ENCODE measurements at regions not wholly inside any gene's neighbourhood (a gene's known extent, or its start where the extent isn't known, plus 50 kb on each side); places are given as distances from the start of the nearest gene placed in this dataset.

DNA sequence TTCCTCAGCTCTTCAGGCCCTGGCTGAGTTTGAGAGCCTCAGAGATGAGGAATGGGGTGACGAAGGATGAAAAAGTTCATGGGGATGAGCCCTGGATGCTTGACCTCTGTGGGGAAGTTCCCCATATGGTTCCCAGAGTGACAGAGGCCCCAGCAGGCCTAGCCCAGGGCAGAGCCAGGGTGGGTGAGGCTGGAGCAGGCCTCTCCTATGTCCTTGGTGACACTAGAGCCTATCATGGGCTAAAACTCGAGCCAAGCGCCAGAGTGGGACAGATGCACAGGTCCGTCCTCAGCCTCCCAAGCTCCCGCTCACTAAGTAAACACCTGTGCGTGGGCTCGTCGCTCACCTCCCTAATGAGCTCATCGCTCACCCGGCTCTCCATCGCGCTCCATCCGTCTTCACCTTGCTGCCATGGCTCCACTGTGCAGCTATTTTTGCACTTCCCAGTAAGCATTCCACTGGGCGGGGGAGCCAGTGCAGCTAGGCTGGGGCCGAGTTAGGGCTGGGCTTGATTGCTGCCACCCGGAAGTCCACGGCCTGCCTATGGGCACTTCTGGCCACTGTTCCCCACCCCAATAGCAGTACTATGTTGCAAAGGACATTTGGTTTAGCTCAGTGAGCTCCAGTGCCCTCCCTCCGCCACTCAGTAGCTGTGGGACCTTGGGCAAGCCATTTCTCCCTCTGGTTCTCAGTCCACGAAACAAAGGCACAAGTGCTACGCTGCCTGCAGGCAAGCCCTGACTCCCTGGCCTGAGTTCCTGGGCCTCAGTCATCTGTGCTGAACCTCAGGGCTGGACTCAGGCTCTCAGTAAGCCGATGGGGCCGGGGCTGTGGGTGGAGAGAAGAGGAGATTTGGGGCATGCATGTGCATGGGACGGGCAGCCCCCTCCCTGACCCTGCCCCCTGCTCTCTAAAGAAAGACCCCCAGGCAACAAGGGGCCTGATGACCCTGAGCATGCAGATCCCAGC is 117.3 kb upstream of the PCBD1 start:
- peaks cover 17% of the 10 kb centered on the region for H3K27me3 Mint-ChIP-seq (ENCODE audit: low read depth, poor library complexity)
- peaks cover 2% of the 10 kb centered on the region for H3K9me3 Mint-ChIP-seq
- no peaks in the 10 kb centered on the region for H3K36me3 Mint-ChIP-seq (ENCODE audit: low read depth)
- peaks cover 61% of the 10 kb centered on the region for H3K4me1 Mint-ChIP-seq
- no peak overlapping the region for H3K4me3 Mint-ChIP-seq
- TF ChIP-seq, protein P1, sequence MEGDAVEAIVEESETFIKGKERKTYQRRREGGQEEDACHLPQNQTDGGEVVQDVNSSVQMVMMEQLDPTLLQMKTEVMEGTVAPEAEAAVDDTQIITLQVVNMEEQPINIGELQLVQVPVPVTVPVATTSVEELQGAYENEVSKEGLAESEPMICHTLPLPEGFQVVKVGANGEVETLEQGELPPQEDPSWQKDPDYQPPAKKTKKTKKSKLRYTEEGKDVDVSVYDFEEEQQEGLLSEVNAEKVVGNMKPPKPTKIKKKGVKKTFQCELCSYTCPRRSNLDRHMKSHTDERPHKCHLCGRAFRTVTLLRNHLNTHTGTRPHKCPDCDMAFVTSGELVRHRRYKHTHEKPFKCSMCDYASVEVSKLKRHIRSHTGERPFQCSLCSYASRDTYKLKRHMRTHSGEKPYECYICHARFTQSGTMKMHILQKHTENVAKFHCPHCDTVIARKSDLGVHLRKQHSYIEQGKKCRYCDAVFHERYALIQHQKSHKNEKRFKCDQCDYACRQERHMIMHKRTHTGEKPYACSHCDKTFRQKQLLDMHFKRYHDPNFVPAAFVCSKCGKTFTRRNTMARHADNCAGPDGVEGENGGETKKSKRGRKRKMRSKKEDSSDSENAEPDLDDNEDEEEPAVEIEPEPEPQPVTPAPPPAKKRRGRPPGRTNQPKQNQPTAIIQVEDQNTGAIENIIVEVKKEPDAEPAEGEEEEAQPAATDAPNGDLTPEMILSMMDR (IDR thresholded peaks at IDR 0.05), result no peak
- no peak for DNase-seq
- no peak overlapping the region for H3K27ac Mint-ChIP-seq

DNA sequence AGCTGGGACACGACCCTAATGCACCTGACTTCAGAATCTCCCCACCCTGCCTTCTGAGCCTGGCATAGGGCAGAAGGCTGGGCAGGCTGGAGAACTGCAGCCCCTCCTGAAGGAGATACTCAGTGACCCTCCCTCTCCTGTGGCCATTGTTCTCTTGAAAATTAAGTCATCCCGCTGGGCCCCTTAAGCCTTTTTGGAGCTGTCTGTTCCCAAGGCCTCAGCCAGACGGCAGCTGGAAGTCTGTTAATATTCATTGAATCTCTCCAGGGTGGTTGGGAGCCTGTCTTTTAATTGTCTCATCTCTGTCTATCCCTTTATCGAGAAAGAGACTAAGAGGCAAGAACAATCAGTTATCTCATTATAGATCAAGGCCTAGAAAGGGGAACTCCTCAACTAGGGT is 118.1 kb upstream of the PCBD1 start:
- DNase-seq, result no peak
- H3K27me3 Mint-ChIP-seq (ENCODE audit: low read depth, poor library complexity), result peaks cover 15% of the 10 kb centered on the region
- H3K36me3 Mint-ChIP-seq (ENCODE audit: low read depth), result no peaks in the 10 kb centered on the region
- peaks cover 68% of the 10 kb centered on the region for H3K4me1 Mint-ChIP-seq
- TF ChIP-seq, protein P1 (IDR thresholded peaks at IDR 0.05), result no peak
- no peak overlapping the region for H3K27ac Mint-ChIP-seq
- H3K9me3 Mint-ChIP-seq, result no peaks in the 10 kb centered on the region
- H3K4me3 Mint-ChIP-seq, result no peak overlapping the region

DNA sequence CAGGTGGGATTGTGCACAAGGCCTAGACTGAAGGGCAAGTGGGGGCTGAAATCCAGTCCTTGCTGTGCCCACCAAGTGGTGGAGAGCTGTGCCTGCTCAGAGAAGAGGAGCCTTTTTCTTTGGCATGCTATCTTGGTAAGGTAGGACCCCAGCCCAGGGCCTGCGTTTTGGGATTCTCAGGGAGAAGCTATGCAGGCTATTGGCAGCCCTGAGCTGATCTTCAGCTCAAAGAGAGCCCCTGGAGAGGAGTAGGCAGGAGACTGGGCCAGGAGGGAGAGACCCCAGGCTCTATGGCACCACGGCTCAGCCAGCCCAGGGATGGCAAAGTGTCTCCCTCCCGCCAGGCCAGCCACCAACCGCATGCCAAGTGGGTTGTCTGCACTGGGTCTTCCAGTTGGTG is 119.2 kb upstream of the PCBD1 start:
- Mint-ChIP-seq H3K36me3 (ENCODE audit: low read depth) (no peaks in the 10 kb centered on the region), H3K4me3 (no peak overlapping the region), H3K4me1 (peaks cover 68% of the 10 kb centered on the region), H3K27ac (no peak overlapping the region), H3K9me3 (no peaks in the 10 kb centered on the region), H3K27me3 (ENCODE audit: low read depth, poor library complexity) (peaks cover 13% of the 10 kb centered on the region)
- no peak for DNase-seq
- TF ChIP-seq, protein P1 (IDR thresholded peaks at IDR 0.05), result no peak

DNA sequence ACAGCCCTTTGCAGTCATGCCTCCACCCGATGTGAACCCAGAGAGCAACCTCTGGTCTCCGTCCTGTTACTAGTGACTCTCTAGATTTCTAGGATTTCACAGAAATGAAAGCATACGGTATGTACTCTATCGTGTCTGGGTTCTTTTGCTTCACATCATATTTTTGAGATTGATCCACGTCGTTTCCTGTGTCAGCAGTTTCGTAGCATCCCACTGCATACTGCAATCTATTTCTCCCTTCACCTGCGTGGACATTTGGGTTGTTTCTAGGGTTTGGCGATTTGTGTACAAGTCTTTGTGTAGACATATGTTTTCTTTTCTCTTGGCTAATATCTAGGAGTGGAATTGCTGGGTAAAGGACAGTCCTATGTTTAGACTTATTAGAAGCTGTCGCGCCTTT is 119.8 kb upstream of the PCBD1 start:
- no peak for DNase-seq
- Mint-ChIP-seq H3K36me3 (ENCODE audit: low read depth) (no peaks in the 10 kb centered on the region), H3K9me3 (no peaks in the 10 kb centered on the region), H3K4me1 (peaks cover 73% of the 10 kb centered on the region), H3K27me3 (ENCODE audit: low read depth, poor library complexity) (peaks cover 12% of the 10 kb centered on the region), H3K27ac (no peak overlapping the region), H3K4me3 (no peak overlapping the region)
- TF ChIP-seq, protein P1 (IDR thresholded peaks at IDR 0.05), result no peak

DNA sequence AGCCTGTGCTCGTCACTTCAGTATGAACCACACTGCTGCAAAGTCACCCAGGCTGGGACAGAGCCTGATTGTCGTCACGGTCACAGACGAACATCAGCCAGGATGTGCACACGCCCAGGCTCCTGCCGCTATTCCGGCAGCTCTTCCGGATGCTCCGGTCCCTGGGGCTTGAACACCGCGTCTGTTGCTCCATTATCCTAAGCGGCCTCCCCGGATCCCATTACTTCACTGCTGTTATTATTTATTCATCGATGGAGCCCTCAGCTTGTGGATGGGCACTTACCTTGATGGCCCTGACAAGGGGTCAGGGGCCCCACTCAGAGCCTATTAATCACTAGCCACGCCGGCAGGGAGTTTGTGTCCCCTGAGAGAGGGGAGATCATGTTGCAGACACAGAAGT is 120.8 kb upstream of the PCBD1 start:
- H3K9me3 Mint-ChIP-seq, result no peaks in the 10 kb centered on the region
- H3K27ac Mint-ChIP-seq, result peak overlapping the region; percentile 65
- H3K4me3 Mint-ChIP-seq, result peak overlapping the region; percentile 29
- TF ChIP-seq, protein P1 (IDR thresholded peaks at IDR 0.05), result no peak
- peaks cover 65% of the 10 kb centered on the region for H3K4me1 Mint-ChIP-seq
- H3K36me3 Mint-ChIP-seq (ENCODE audit: low read depth), result no peaks in the 10 kb centered on the region
- peak; percentile 69 for DNase-seq
- peaks cover 8% of the 10 kb centered on the region for H3K27me3 Mint-ChIP-seq (ENCODE audit: low read depth, poor library complexity)

DNA sequence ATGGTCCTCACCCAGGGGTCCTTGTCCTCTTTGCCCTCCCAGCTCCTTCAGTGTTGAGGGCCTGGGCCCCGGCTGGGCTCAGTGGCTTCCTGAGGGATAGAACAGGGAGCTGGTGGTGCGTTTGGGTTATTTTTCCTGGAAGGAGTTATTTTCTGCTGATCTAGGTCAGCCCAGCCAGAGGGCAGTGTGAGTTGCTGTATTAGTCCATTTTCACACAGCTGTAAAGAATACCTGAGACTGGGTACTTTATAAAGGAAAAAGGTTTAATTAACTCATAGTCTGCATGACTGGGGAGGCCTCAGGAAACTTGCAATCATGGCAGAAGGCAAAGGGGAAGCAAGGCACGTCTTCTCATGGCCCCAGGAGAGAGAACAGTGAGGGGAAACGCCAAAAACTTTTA is 122.4 kb upstream of the PCBD1 start:
- DNase-seq, result no peak
- H3K4me1 Mint-ChIP-seq, result peaks cover 59% of the 10 kb centered on the region
- peaks cover 17% of the 10 kb centered on the region for H3K27me3 Mint-ChIP-seq (ENCODE audit: low read depth, poor library complexity)
- H3K27ac Mint-ChIP-seq, result no peak overlapping the region
- H3K4me3 Mint-ChIP-seq, result no peak overlapping the region
- H3K9me3 Mint-ChIP-seq, result no peaks in the 10 kb centered on the region
- TF ChIP-seq, protein P1 (IDR thresholded peaks at IDR 0.05), result no peak
- no peaks in the 10 kb centered on the region for H3K36me3 Mint-ChIP-seq (ENCODE audit: low read depth)

Data from nephron progenitor cell (in vitro differentiated cells).